ENCODE measurements at regions not wholly inside any gene's neighbourhood (a gene's known extent, or its start where the extent isn't known, plus 50 kb on each side); places are given as distances from the start of the nearest gene placed in this dataset.

- H3K79me1 ChIP-seq (ENCODE audit: insufficient read depth, low read depth, low read length, poor library complexity, severe bottlenecking): no peaks in the 10 kb centered on the region
- Mint-ChIP-seq H3K27ac (peak overlapping the region; percentile 63 to 94 (median 92)), H3K27me3 (ENCODE audit: low read depth) (no peaks in the 10 kb centered on the region), H3K4me3 (0 out of 5 replicates have a peak overlapping the region, but pooled peaks of 1 of the 2 experiments have one; percentile 30), H3K4me1 (peaks cover 33 to 35% of the 10 kb centered on the region in 2 experiments), H3K9me3 (peaks cover 3 to 6% of the 10 kb centered on the region in 2 experiments; a peak in 3 of 5 replicates), H3K36me3 (ENCODE audit: insufficient read depth in 1 of 3, low read depth in 3 of 3) (no peaks in the 10 kb centered on the region; a peak in 1 of 7 replicates)
- no peak overlapping the region for H3T11ph ChIP-seq (ENCODE audit: low read length)
- H4K20me1 ChIP-seq (ENCODE audit: control insufficient read depth, insufficient read depth, insufficient read length): no peaks in the 10 kb centered on the region
- H4K91ac ChIP-seq (ENCODE audit: insufficient read length, low read depth, low read length): no peak overlapping the region
- no peak overlapping the region for H2BK20ac ChIP-seq (ENCODE audit: low read depth, low read length, poor library complexity, severe bottlenecking)
- H3K4me2 ChIP-seq (ENCODE audit: insufficient read depth, insufficient read length, low read length): no peak overlapping the region
- H2BK120ac ChIP-seq (ENCODE audit: low read depth, low read length, poor library complexity, severe bottlenecking): no peak overlapping the region
- no peak for DNase-seq
- H3K9ac ChIP-seq (ENCODE audit: extremely low read depth, insufficient read length, low read length): no peak overlapping the region
- no peak overlapping the region for H4K8ac ChIP-seq (replicated peaks; ENCODE audit: insufficient read length, low read depth, low read length)
- H3K27ac ChIP-seq (ENCODE audit: insufficient read length, low read depth, low read length): no peak overlapping the region
- H3K23me2 ChIP-seq (ENCODE audit: insufficient read length, low read depth, low read length, poor library complexity, severe bottlenecking): no peaks in the 10 kb centered on the region
- H3K79me2 ChIP-seq (ENCODE audit: insufficient read depth, low read length): no peaks in the 10 kb centered on the region
- no peak overlapping the region for H2BK5ac ChIP-seq (ENCODE audit: insufficient read length, low read length)
- H3K18ac ChIP-seq (ENCODE audit: insufficient read length, low read depth, low read length): no peak overlapping the region
- H3K23ac ChIP-seq (ENCODE audit: insufficient read length, low read depth, low read length): no peak overlapping the region
- no peak overlapping the region for H3K14ac ChIP-seq (ENCODE audit: insufficient read depth, low read length)
- H3K56ac ChIP-seq (ENCODE audit: insufficient read length, low read depth, low read length): no peak overlapping the region
- H3K27me3 ChIP-seq (ENCODE audit: insufficient read depth, low read length): no peaks in the 10 kb centered on the region
- H3K4me1 ChIP-seq (ENCODE audit: insufficient read depth, low read length): peaks cover 4% of the 10 kb centered on the region; the same call in 1 of the 2 replicates
- H3K4ac ChIP-seq (ENCODE audit: low read depth, low read length): no peak overlapping the region
- no peak overlapping the region for H4K5ac ChIP-seq (ENCODE audit: insufficient read length, low read depth, low read length)
- H2AFZ ChIP-seq (ENCODE audit: low read length): no peak overlapping the region
- H3K9me3 ChIP-seq (ENCODE audit: control insufficient read depth, low read depth, low read length): no peaks in the 10 kb centered on the region
- no CpG with 5 or more reads among the region's 3 CpGs for WGBS (ENCODE audit: extremely low coverage, insufficient read length, low lambda C conversion rate)
- no peak overlapping the region for H2AK5ac ChIP-seq (ENCODE audit: insufficient read length, low read length)
- no peak for TF ChIP-seq CTCF (conservative IDR thresholded peaks at IDR 0.05)
- H2BK15ac ChIP-seq (ENCODE audit: low read depth, low read length): no peak overlapping the region
- H2BK12ac ChIP-seq (ENCODE audit: insufficient read length, low read depth, low read length): no peak overlapping the region
These were observed 2546.0 kb downstream of the PCDH9 start for GRCh38 chr13:64684108-64684507.
